Astrocyte of the cerebellum (primary cell): ENCODE measurements at regions not wholly inside any gene's neighbourhood (a gene's known extent, or its start where the extent isn't known, plus 50 kb on each side); places are given as distances from the start of the nearest gene placed in this dataset.
A peak's percentile ranks its signal among the peaks of the same experiment; 100 is the strongest.

Source experiments
- DNase-seq: peaks from one replicate; pipeline ENCODE4 v3.0.0-alpha.2; 2011; ENCODE audit warnings: low read depth
- H3K4me3 ChIP-seq: 2 replicates; pipeline ENCODE4 v1.5.1; 2011; ENCODE audit warnings: mild to moderate bottlenecking, low read depth, low read length, moderate library complexity
- CTCF ChIP-seq: IDR thresholded peaks from 2 replicates; pipeline ENCODE4 v1.5.1; 2012; ENCODE audit warnings: low read length, low read depth, moderate library complexity, mild to moderate bottlenecking; ENCODE audit errors: missing control alignments
- in situ Hi-C: cut with HindIII; loops from 2 replicates; pipeline ENCODE4 v1.10.0; 2017; ENCODE audit warnings: low sequenced_read_pairs

GRCh38 chr3:178967177-178967532 is 104.5 kb downstream of the ZMAT3 start:
- no peak overlapping the region for H3K4me3 ChIP-seq
- no peak for TF ChIP-seq CTCF
- in situ Hi-C loops = no loop called here
- no peak for DNase-seq

GRCh38 chr3:178966299-178967176 is 105.1 kb downstream of the ZMAT3 start:
- peak; percentile 28 for DNase-seq
- in situ Hi-C loops = no loop called here
- peak; percentile 29 for TF ChIP-seq CTCF
- H3K4me3 ChIP-seq = no peak overlapping the region

GRCh38 chr3:178964551-178964950 is 107.1 kb downstream of the ZMAT3 start:
- no peak for TF ChIP-seq CTCF
- DNase-seq = no peak
- in situ Hi-C loops = loop anchor here (5.0 kb wide), 1 partner anchor 527 kb away; no protein-coding TSS in a partner anchor
- H3K4me3 ChIP-seq = no peak overlapping the region

GRCh38 chr3:178960918-178961317 is 110.7 kb downstream of the ZMAT3 start:
- in situ Hi-C loops = loop anchor here (5.0 kb wide), 1 partner anchor 524 kb away; no protein-coding TSS in a partner anchor
- no peak for DNase-seq
- no peak for TF ChIP-seq CTCF
- no peak overlapping the region for H3K4me3 ChIP-seq

GRCh38 chr3:178960181-178960580 is 111.4 kb downstream of the ZMAT3 start:
- H3K4me3 ChIP-seq = no peak overlapping the region
- in situ Hi-C loops = loop anchor here (5.0 kb wide), 1 partner anchor 523 kb away; no protein-coding TSS in a partner anchor
- no peak for DNase-seq
- no peak for TF ChIP-seq CTCF

- no peak overlapping the region for H3K4me3 ChIP-seq
- DNase-seq = no peak
- in situ Hi-C loops = no loop called here
- TF ChIP-seq CTCF = no peak
Measured at GRCh38 chr3:178950676-178951075, 120.9 kb downstream of the ZMAT3 start.
